ENCODE measurements at regions not wholly inside any gene's neighbourhood (a gene's known extent, or its start where the extent isn't known, plus 50 kb on each side); places are given as distances from the start of the nearest gene placed in this dataset.
A peak's percentile ranks its signal among the peaks of the same experiment; 100 is the strongest.

GRCh38 chr1:112807117-112807516 lies 92.0 kb upstream of the PPM1J start:
- H3K36me3 ChIP-seq: no peaks in the 10 kb centered on the region
- H3K4me3 ChIP-seq: no peak overlapping the region
- DNase-seq (ENCODE audit: low spot score in 2 of 2): no peak
- H3K27ac ChIP-seq: no peak overlapping the region
- no peaks in the 10 kb centered on the region for H3K27me3 ChIP-seq
- TF ChIP-seq POLR2AphosphoS5 (IDR thresholded peaks at IDR 0.05) (no peak), POLR2A (IDR thresholded peaks at IDR 0.05) (no peak), EP300 (IDR thresholded peaks at IDR 0.05) (no peak)
- WGBS: 58% methylated on average over 6 of the region's 6 CpGs
- H3K9me3 ChIP-seq: no peaks in the 10 kb centered on the region
- H3K4me1 ChIP-seq: peaks cover 3% of the 10 kb centered on the region

- H3K27ac ChIP-seq: no peak overlapping the region
- H3K27me3 ChIP-seq: no peaks in the 10 kb centered on the region
- DNase-seq (ENCODE audit: low spot score in 2 of 2): no peak
- no peaks in the 10 kb centered on the region for H3K36me3 ChIP-seq
- no peaks in the 10 kb centered on the region for H3K9me3 ChIP-seq
- H3K4me3 ChIP-seq: no peak overlapping the region
- TF ChIP-seq CTCF (IDR thresholded peaks at IDR 0.05) (no peak), POLR2A (IDR thresholded peaks at IDR 0.05) (no peak), EP300 (IDR thresholded peaks at IDR 0.05) (no peak), POLR2AphosphoS5 (IDR thresholded peaks at IDR 0.05) (no peak)
- peaks cover 3% of the 10 kb centered on the region for H3K4me1 ChIP-seq
- WGBS: 84% methylated on average over 3 of the region's 3 CpGs
Observed at GRCh38 chr1:112806090-112806642, 91.0 kb upstream of the PPM1J start.

GRCh38 chr1:112805155-112805853 lies 90.2 kb upstream of the PPM1J start:
- WGBS: 93% methylated on average over 1 of the region's 3 CpGs
- TF ChIP-seq POLR2A (IDR thresholded peaks at IDR 0.05): no peak
- no peak for TF ChIP-seq CTCF (IDR thresholded peaks at IDR 0.05)
- TF ChIP-seq EP300 (IDR thresholded peaks at IDR 0.05): no peak
- TF ChIP-seq POLR2AphosphoS5 (IDR thresholded peaks at IDR 0.05): no peak

GRCh38 chr1:112803906-112804762 lies 89.0 kb upstream of the PPM1J start:
- Histone ChIP-seq H3K27me3 (no peaks in the 10 kb centered on the region), H3K27ac (no peak overlapping the region), H3K9me3 (no peaks in the 10 kb centered on the region), H3K4me1 (peaks cover under 1% of the 10 kb centered on the region), H3K4me3 (no peak overlapping the region), H3K36me3 (no peaks in the 10 kb centered on the region)
- TF ChIP-seq POLR2A (IDR thresholded peaks at IDR 0.05) (no peak), CTCF (IDR thresholded peaks at IDR 0.05) (peak; percentile 28 to 73)
- no peak for DNase-seq (ENCODE audit: low spot score in 2 of 2)
- 36% methylated on average over 5 of the region's 10 CpGs for WGBS

More at GRCh38 chr1:112805155-112805853, 90.2 kb upstream of the PPM1J start:
- H3K4me1 ChIP-seq: peaks cover 3% of the 10 kb centered on the region
- no peaks in the 10 kb centered on the region for H3K27me3 ChIP-seq
- no peaks in the 10 kb centered on the region for H3K36me3 ChIP-seq
- H3K9me3 ChIP-seq: no peaks in the 10 kb centered on the region
- no peak for DNase-seq (ENCODE audit: low spot score in 2 of 2)
- no peak overlapping the region for H3K27ac ChIP-seq
- H3K4me3 ChIP-seq: no peak overlapping the region

GRCh38 chr1:112800289-112800688 lies 85.2 kb upstream of the PPM1J start:
- Histone ChIP-seq H3K36me3 (no peaks in the 10 kb centered on the region), H3K27me3 (no peaks in the 10 kb centered on the region), H3K9me3 (no peaks in the 10 kb centered on the region), H3K4me3 (no peak overlapping the region), H3K4me1 (no peaks in the 10 kb centered on the region), H3K27ac (no peak overlapping the region)
- TF ChIP-seq POLR2AphosphoS5 (IDR thresholded peaks at IDR 0.05) (no peak), CTCF (IDR thresholded peaks at IDR 0.05) (no peak), EP300 (IDR thresholded peaks at IDR 0.05) (no peak), POLR2A (IDR thresholded peaks at IDR 0.05) (no peak)
- 69% methylated on average over 2 of the region's 2 CpGs for WGBS
- no peak for DNase-seq (ENCODE audit: low spot score in 2 of 2)

Data from suprapubic skin (tissue), 4 donors.